ENCODE measurements at regions not wholly inside any gene's neighbourhood (a gene's known extent, or its start where the extent isn't known, plus 50 kb on each side); places are given as distances from the start of the nearest gene placed in this dataset.
"Not testable (repeated sequence)": the region's sequence is repeated elsewhere in the genome, so short reads cannot be mapped to it uniquely, and the experiment has no call there.

DNA sequence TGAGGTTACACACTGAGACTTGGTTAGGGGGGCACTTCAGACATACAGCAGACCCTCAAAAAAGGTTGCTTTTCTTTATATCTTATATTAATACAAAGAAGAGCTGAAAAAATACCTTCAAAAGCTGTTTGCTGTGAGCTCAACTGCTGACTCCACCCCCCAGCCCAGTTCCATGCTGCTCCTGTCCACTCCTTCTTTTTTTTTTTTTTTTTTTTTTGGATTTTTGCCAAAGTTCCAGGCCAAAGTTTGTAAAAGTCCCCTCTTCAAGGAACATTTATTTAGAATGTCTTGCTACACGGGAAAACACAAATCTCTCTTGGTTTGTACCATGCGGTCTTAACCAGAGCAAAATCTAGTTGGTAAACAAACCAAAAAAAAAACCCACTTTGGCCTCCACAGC, 85.3 kb upstream of the AKAP12 start:
- DNase-seq = peak; percentile 51

DNA sequence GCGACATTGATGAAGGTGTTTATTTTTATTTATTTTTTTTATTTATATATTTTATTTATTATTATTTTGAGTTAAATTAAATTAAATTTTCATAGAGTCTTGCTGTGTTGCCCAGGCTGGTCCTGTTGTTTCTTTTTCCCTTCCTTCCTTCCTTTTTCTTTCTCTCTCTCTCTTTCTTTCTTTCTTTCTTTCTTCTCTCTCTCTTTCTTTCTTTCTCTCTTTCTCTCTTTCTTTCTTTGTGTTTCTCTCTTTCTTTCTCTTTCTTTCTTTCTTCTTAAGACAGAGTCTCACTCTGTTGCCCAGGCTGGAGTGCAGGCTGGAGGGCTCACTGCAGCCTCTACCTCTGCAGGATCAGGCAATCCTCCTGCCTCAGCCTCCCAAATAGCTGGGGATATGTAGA, 84.7 kb upstream of the AKAP12 start:
- no peak for DNase-seq

DNA sequence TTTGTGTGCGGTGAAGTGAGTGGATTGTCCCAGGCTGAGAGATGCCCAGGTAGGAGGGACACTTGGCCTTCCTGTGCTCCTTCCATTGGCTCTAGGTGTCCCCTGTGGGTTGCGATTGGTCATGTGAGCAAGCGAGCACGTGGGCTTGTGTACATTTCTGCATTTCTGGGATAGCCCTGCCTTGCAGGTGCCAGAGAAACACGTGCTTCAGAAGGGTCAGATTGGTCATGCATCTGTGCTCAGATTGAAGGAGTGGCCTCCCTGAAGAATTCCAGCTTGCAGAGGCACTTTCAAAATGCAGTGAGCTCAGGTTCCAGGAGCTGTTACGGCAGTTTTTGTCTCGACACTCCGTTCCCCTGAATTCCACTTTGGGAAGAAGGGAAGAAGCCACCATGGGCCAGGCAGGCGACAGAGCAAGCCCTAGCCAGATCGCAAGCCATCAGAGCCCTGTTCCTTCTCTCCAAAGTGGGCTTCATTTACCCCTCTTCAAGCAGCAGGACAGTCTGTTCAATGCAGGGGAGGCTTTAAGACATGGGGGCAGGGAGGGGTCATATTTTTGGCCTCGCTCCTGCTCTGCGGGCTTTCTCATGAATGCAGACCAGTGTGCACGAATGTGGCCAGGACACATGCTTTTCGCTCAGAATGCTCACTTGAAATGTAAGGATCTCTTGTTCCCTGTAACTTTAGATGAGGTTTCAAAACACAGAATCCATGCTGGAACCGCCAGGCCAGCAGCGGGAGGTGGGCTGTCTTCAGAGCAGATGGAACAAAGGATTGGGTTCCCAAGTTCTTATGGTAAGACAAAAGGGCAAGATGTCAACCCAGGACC, 78.6 kb upstream of the AKAP12 start:
- DNase-seq = peak; percentile 68

DNA sequence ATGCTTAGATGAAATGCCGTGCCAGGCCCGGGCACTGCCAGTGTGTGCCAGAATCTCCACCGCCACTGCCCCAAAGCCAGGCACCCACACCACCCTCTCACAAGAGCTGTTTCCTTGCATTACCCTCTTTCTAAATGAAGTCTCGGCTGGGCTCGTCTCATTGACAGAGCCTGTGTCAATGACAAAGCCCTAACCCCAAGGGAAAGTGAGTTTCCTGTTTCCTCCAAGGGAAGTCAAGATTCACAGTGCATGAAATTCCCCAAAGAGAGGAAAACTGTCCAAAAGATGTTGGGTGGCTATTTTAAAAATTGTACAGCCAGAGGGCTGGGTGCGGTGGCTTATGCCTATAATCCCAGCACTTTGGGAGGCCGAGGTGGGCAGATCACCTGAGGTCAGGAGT, 75.4 kb upstream of the AKAP12 start:
- DNase-seq = no peak

DNA sequence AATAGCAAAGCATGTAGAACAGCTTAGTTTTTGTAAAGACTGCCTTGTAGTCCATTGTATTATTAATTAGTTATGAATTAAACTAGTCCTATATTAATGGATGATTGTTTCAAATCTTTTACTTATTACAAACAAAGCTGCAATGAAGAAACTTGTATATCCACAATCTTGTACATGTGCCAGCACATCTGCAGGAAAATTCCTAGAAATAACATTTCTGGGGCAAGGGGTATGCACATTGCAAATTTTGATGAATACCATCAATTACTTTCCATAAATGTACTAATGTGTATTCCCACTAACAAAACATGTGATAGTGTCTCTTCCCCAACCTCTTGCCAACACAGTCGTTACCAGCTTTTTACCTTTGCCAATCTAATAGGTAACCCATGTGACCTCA, 73.6 kb upstream of the AKAP12 start:
- DNase-seq = peak; percentile 54

DNA sequence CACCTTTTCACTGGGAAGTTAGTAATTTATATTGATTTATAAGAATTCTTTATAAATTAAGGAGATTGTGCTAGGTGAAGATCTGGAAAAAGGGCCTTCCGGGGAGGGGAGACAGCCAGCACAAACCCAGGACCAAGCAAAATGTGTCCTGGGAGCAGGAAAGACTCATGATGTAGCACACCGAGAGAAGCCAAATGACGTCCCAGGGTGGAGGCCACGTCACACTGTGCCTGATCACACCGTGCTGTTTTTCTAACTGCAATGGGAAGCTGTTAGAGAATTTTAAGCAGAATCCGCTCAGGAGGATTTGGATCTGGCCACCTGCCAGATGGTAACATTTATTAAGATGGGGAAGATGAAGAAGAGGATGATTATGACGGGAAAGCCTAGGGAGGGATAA, 72.7 kb upstream of the AKAP12 start:
- no peak for DNase-seq

DNA sequence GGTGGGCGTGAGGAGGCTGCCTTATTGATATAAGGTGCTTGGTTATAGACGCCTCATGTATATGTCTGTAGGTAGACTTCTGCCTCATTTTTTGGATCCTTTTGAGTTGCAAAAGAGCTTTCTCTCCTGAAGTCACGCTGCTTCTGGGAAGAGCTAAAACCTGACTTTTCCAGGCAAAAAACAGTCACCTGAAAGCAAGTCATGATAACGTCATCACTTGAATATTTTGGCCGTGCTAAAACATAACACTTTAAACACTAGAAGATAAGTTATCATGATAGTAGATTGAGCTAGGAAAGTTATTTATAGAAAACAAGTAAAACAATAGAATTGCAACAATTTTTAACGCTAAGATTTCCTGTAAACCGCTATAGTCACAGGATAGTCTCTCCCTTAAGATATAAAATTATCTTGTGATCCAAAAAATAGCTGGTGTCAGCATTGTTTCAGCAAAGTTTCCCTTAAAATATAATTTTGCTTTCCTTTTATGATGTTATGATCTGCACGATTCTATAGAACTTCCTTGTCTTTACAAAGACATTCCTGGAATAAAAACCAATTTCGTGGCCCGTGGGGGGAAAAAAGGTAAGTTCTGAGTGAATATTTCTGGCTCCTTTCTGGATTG, 69.0 kb upstream of the AKAP12 start:
- DNase-seq = no peak

DNA sequence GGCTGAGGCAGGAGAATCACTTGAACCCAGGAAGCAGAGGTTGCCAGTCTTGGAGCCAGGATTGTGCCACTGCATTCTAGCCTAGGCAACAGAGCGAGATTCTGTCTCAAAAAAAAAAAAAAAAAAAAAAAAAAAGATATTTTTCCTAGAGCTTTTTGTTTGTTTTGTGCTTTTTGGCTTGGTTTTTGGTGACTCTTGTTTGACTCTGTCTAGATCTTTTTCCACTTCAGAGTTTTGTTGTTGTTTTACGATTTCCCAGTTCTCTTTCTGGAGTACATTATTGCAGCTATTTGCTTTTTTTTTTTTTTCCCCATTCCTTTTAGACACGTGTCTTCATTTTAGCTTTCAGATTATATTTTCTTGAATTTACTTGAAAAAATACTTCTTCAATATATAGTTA, 67.0 kb upstream of the AKAP12 start:
- no peak for DNase-seq

DNA sequence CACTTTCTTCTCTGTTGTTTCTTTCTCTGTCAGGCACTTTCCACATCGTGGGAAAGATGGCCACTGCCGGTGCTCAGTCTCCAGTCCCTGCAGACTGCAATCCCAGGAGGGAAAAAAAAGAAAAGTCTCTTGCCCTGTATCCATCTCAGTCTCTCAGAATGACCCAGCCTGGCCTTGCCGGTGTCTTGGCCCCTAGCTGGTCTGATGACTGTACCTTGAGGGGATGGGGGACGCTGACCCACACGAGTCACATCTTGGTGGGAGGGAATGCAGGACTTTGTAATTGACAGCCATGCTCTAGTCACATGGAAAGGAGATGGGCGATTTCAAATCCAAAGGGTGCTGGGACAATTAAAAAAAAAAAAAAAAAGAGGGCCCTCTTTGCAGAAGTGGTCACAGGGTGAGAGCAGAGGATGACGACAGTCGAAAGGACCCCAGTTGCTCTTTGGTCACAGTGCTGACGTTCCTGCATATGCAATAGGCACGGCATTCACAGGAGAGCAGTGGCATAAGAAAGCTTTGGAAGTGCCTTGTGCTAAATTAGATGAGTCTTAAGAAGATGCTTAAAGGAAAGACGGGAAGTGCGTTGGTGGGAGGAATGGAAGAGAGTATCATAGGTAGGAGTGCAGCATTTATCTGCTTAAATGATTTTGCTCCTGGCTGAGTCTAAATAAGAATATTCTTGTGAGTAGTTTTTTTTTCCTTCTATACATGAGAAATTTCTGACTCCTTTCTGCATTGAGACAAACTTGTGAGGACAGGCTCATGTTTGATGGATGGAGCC, 63.9 kb upstream of the AKAP12 start:
- DNase-seq = no peak

DNA sequence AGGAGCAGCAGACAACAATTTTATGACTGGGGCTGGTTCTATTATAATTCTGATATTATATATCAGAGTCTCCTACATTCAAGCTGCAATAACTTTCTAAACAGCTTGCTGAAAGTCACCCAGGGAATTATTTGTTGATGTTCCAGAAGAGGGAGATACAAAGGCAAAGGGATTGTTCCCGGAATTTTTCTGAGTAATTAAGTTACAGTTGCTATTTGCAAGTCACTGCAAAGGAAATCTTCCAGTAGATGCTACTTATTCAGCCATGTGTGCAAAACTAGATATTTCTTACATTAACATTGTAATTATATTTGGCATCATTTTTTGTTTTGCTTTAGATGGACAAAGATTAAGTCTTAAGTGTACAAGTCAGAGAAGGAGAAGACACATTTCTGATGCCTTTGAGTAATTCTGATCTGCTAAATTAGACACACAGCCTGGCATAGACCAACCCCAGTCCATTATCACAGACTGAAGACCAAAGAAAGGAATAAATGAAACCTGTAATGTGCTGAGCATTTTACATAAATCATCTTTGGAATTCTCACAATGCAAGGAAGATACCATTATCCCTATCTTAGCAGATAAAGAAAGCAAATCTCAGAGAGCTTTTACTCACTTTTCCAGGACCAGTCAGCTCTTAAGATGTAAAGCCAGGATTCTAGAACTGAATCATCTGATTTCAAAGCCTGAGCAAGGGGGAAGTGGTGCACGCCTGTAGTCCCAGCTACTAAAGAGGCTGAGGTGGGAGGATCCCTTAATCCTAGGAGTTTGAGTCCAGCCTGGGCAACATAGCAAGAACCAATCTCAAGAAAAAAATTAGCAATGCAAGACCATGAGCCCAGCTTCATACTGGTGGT, 62.6 kb upstream of the AKAP12 start:
- DNase-seq = no peak

DNA sequence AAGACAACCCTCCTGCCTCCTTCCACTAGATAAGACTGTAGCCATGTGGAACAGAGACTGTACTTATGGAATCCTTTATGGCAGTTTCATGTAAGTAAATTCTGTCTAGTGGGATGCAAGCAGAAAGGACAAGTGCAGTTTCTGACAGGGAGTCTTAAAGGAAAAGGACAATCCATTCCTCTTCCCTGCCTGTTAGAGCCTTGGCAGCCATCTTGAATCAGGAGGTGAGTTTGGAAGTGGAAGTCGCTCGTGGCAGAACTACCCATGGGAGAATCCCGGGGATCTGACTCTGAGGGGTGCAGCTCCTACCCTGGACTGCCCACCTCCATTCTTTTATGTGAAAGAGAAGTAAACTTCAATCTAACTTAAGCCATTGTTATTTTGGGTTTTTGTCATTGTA, 61.4 kb upstream of the AKAP12 start:
- no peak for DNase-seq

DNA sequence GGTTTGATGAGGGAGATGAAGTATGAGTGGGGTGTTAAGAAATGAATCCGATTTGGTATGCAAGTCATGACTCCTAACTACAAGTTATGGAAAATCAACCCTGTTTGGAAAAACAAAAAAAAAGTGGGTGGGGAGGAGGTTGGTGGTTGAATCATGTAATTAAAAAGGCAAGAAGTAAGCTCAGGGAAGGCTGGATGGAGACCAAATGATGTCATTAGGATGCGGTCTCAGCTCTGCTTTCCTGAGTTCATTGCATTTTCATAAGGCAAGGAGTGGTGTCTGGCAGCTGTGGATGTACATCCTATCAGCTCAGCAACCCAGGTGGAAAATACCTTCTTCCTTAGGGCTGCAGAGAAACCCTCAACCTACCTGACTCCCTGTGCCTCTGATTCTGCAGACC, 60.4 kb upstream of the AKAP12 start:
- no peak for DNase-seq

DNA sequence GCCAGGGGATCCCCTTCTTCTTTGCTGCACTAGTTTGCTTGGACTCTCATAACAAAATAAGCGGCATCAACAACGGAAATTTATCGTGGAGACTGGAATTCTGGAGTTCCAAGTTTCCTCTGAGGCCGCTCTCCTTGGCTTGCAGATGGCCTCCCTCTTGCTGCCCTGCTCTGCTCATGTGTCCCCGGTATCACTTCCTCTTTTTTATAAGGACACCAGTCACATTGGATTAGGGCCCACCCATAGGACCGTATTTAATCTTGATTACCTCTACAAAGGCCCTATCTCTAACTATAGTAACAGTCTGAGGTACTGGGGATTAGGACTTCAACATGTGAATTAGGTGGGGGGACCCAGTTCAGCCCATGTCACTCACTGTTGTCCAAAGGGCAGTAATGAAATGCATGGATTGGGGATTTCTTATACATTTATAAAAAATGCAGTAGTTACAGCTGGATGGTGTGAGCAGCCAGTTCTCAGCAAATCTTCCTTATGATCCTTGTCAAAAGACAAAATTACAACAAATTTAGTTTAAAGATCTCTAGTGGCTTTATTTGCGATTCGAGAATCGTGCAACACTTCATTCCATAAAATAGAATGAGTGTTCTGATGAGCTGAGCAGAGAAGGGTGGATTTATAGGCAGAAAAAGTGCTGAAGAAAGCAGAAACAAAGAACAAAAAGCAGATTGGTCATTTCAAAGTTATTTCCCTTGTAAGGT, 59.3 kb upstream of the AKAP12 start:
- DNase-seq = no peak

DNA sequence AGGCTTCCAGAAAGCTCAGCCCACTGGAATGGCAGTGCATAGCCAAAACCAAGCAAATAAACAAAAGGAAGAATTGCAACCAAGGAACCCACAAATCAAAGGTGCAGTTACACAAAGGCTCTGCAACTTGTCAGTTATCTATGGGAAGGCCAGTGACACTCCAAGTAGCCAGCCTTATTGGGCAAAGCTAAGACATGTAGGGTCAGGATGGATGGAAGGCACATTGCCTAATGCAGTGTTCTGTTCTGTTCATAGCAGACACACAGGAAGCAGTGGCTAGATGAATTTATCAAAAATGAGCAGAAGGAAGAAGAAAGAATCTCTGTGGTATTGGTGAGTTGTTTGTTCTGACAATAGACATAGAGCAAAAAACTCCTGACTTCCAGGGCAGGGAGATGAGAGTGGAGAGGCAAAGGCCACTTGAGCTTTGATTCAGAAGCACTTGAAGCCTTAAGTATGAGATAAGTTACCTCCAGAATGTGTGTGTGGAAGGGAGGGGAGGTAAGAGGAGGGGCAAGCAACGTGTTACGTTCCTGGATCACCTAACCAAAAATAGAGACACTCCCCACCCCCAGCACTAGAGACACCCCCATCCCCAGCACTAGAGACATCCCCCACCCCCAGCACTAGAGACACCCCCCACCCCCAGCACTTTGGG, 57.9 kb upstream of the AKAP12 start:
- no peak for DNase-seq

DNA sequence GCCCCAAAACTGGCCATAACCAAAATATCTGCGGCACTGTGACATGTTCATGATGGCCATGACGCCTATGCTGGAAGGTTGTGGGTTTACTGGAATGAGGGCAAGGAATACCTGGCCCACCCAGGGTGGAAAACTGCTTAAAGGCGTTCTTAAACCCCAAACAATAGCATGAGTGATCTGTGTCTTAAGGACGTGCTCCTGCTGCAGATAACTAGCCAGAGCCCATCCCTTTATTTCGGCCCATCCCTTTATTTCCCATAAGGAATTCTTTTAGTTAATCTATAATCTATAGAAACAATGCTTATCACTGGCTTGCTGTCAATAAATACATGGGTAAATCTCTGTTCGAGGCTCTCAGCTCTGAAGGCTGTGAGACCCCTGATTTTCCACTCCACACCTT, 56.8 kb upstream of the AKAP12 start:
- DNase-seq = not testable (repeated sequence)

DNA sequence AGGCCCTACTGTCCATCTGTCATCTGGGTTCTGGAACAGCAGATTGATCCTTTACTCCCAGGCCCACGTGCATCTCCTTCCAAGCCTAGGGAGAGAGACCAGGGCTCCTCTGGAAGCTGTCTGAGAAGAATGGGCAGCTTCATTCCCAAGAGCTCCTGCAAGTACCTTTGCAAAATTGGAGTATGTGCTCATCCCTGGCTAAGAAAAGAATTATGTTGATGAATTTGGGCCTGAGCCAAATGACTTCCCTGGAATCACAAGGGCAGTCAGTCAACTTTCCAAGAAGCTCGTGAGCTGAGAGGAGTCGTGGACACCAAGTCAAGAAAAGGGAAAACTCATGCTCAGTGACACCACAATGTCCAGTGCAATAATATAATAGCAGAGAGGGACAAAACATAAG, 54.6 kb upstream of the AKAP12 start:
- no peak for DNase-seq

DNA sequence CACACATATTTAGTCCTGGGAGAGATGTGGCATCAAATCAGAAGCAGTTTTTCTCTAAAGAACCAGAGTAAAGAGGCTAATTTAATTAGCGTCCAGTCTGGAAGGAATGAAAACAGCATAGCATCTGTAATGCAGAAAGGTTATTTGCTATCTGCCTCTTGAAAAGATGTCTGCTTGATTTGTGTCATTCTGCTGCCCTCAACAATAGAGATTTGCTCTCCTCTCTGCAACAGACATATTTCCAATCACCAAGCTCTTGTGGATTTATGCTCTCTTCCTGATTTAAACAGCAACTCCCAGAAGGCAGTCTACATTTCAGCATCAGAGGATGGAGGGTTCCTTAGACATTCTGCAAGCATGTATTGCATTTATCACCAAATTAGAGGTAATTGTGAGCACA, 53.5 kb upstream of the AKAP12 start:
- no peak for DNase-seq

DNA sequence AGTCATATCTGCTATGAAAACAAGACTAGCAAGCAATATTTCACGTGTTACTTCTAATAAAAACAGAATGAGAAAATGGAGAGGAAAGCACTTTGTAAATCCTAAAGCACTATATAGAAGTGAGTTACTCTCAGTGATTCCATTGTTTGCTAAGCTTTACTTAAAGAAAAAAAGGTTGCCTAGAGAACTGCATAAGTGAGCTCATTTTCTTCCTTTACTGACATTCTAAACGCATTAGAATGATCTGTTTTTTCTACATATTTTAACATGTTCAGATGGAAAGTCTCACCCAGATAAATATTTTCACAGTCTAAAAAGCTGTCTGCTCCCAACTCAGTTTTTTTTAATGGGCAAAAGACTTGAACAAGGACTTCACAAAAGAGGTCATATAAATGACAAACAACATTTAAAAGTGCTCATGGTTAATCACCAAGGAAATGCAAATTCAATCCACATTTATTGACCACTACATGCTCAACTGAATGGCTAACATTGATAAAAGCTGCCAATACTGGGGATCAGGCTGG, 52.9 kb upstream of the AKAP12 start:
- no peak for DNase-seq
